SU-DHL-6 (cell line): ENCODE measurements at regions not wholly inside any gene's neighbourhood (a gene's known extent, or its start where the extent isn't known, plus 50 kb on each side); places are given as distances from the start of the nearest gene placed in this dataset.
"Not testable (repeated sequence)": the region's sequence is repeated elsewhere in the genome, so short reads cannot be mapped to it uniquely, and the experiment has no call there.

Experiments
- CTCF ChIP-seq: fragments of 200-600 bp; sonication (generic); IDR thresholded peaks from one replicate; pipeline ENCODE4 v1.5.1; 2017; ENCODE audit warnings: antibody characterized with exemption, mild to moderate bottlenecking, low read length, moderate library complexity; ENCODE audit not compliant: insufficient read depth, poor library complexity, severe bottlenecking
- EZH2phosphoT487 ChIP-seq: fragments of 200-600 bp; sonication (generic), shearing (Covaris generic); conservative IDR thresholded peaks from 2 replicates; pipeline ENCODE4 v1.6.1; 2018; ENCODE audit warnings: mild to moderate bottlenecking, antibody characterized with exemption, low read length, moderate library complexity, mixed read lengths

- TF ChIP-seq CTCF, EZH2phosphoT487: not testable (repeated sequence)
Measured at GRCh38 chr18:8920856-8921787, 181.4 kb upstream of the NDUFV2 start.
